Fibroblast of lung (primary cell): ENCODE measurements at regions not wholly inside any gene's neighbourhood (a gene's known extent, or its start where the extent isn't known, plus 50 kb on each side); places are given as distances from the start of the nearest gene placed in this dataset.

Experiments used
- DNase-seq, 2 donors: peaks; one replicate each; pipeline versions ENCODE4 v3.0.0 to v3.0.0-alpha.2; 2010; ENCODE audit warnings: low read depth in 2 of 2
- H2AFZ ChIP-seq: 2 replicates; pipeline ENCODE4 v1.5.1; 2012; ENCODE audit warnings: low read length, control low read depth, inconsistent platforms
- H3K27ac ChIP-seq: 2 replicates; pipeline ENCODE4 v1.5.1; 2011; ENCODE audit warnings: low read length, control low read depth; ENCODE audit not compliant: insufficient read depth
- H3K27me3 ChIP-seq: 2 replicates; pipeline ENCODE4 v1.5.1; 2011; ENCODE audit warnings: mild to moderate bottlenecking, low read length; ENCODE audit not compliant: control insufficient read depth, insufficient read depth
- H3K36me3 ChIP-seq: 2 replicates; pipeline ENCODE4 v1.5.1; 2011; ENCODE audit warnings: low read length; ENCODE audit not compliant: control insufficient read depth, insufficient read depth
- H3K4me1 ChIP-seq: 2 replicates; pipeline ENCODE4 v1.5.1; 2011; ENCODE audit warnings: low read length; ENCODE audit not compliant: control insufficient read depth, insufficient read depth; ENCODE audit errors: extremely low read depth
- H3K4me2 ChIP-seq: 2 replicates; pipeline ENCODE4 v1.5.1; 2011; ENCODE audit warnings: low read length, control low read depth; ENCODE audit not compliant: insufficient read depth; ENCODE audit errors: extremely low read depth
- H3K4me3 ChIP-seq, 4 experiments: fragments of 200-600 bp in 1 of 4; sonication (generic) in 1 of 4; replicated peaks in 1 of 4; 2 replicates each; pipeline ENCODE4 v1.5.1; 2011 to 2016; ENCODE audit warnings: low read length in 4 of 4, low read depth in 3 of 4, mild to moderate bottlenecking in 3 of 4, control low read depth in 2 of 4, inconsistent platforms in 1 of 4, mixed read lengths in 1 of 4; ENCODE audit not compliant: insufficient read depth in 1 of 4; ENCODE audit errors: control extremely low read depth in 1 of 4
- H3K79me2 ChIP-seq: 2 replicates; pipeline ENCODE4 v1.5.1; 2012; ENCODE audit warnings: mild to moderate bottlenecking, low read length, inconsistent platforms; ENCODE audit not compliant: control insufficient read depth, insufficient read depth
- H3K9ac ChIP-seq: 2 replicates; pipeline ENCODE4 v1.5.1; 2011; ENCODE audit warnings: mild to moderate bottlenecking, low read length, control low read depth; ENCODE audit not compliant: insufficient read depth
- H3K9me3 ChIP-seq: 2 replicates; pipeline ENCODE4 v1.5.1; 2012; ENCODE audit warnings: low read depth, low read length; ENCODE audit not compliant: control insufficient read depth, insufficient read depth
- H4K20me1 ChIP-seq: 2 replicates; pipeline ENCODE4 v1.5.1; 2011; ENCODE audit warnings: low read length; ENCODE audit not compliant: control insufficient read depth, insufficient read depth; ENCODE audit errors: extremely low read depth
- EZH2 ChIP-seq: IDR thresholded peaks from 2 replicates; pipeline ENCODE4 v1.5.1; 2012; ENCODE audit warnings: low read length, control low read depth, mild to moderate bottlenecking; ENCODE audit errors: missing control alignments
- TF ChIP-seq, protein P1 (sequence below), 2 donors: IDR thresholded peaks in 1 of 2; conservative IDR thresholded peaks in 1 of 2; 1 replicate in 1 of 2; 2 replicates in 1 of 2; pipeline ENCODE4 v1.5.1; 2011 to 2012; ENCODE audit warnings: low read length in 2 of 2, control low read depth in 1 of 2, inconsistent platforms in 1 of 2, low read depth in 1 of 2, mild to moderate bottlenecking in 1 of 2

DNA sequence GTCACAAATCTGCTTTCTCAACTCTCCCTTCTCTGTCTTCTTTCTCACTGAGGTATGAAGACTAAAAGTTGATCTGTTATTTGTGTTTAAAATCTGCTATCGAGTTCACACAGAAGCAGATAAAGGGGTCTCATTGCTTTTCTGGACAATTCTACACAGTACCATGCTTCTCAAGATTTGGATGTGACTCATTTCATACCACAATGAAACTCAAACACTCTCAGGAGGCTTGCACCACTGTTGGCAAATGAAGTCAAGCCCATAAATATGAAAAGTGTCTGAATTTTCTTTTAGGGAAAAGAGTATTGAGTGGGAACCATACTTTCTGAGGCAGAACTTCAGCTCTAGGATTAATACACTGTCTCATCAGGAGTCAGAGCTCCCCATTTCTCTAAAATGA, 274.6 kb upstream of the CYRIA start:
- no peak overlapping the region for H3K4me3 ChIP-seq
- TF ChIP-seq, protein P1, sequence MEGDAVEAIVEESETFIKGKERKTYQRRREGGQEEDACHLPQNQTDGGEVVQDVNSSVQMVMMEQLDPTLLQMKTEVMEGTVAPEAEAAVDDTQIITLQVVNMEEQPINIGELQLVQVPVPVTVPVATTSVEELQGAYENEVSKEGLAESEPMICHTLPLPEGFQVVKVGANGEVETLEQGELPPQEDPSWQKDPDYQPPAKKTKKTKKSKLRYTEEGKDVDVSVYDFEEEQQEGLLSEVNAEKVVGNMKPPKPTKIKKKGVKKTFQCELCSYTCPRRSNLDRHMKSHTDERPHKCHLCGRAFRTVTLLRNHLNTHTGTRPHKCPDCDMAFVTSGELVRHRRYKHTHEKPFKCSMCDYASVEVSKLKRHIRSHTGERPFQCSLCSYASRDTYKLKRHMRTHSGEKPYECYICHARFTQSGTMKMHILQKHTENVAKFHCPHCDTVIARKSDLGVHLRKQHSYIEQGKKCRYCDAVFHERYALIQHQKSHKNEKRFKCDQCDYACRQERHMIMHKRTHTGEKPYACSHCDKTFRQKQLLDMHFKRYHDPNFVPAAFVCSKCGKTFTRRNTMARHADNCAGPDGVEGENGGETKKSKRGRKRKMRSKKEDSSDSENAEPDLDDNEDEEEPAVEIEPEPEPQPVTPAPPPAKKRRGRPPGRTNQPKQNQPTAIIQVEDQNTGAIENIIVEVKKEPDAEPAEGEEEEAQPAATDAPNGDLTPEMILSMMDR (conservative IDR thresholded peaks at IDR 0.05 in 1 of 2, IDR thresholded peaks at IDR 0.05 in 1 of 2; ENCODE audit: low read depth in 1 of 2, low read length in 2 of 2), result no peak
- no peak for TF ChIP-seq EZH2
- peak in 1 of 2 donors; percentile 3 for DNase-seq

GRCh38 chr2:16939771-16940170, 274.1 kb upstream of the CYRIA start:
- Histone ChIP-seq H3K9me3 (no peaks in the 10 kb centered on the region), H2AFZ (no peak overlapping the region), H3K27me3 (no peaks in the 10 kb centered on the region), H3K27ac (no peak overlapping the region), H3K4me1 (no peaks in the 10 kb centered on the region), H3K4me2 (no peak overlapping the region), H3K4me3 (no peak overlapping the region), H3K9ac (no peak overlapping the region), H3K79me2 (no peaks in the 10 kb centered on the region), H3K36me3 (no peaks in the 10 kb centered on the region), H4K20me1 (no peaks in the 10 kb centered on the region)
- TF ChIP-seq, protein P1 (conservative IDR thresholded peaks at IDR 0.05 in 1 of 2, IDR thresholded peaks at IDR 0.05 in 1 of 2; ENCODE audit: low read depth in 1 of 2, low read length in 2 of 2), result no peak
- TF ChIP-seq EZH2, result no peak
- no peak for DNase-seq

More for the DNA sequence above, 274.6 kb upstream of the CYRIA start:
- no peak overlapping the region for H3K9ac ChIP-seq
- no peaks in the 10 kb centered on the region for H4K20me1 ChIP-seq
- no peaks in the 10 kb centered on the region for H3K27me3 ChIP-seq
- H3K36me3 ChIP-seq, result no peaks in the 10 kb centered on the region
- H3K4me1 ChIP-seq, result no peaks in the 10 kb centered on the region
- H3K9me3 ChIP-seq, result no peaks in the 10 kb centered on the region
- H3K27ac ChIP-seq, result no peak overlapping the region
- no peak overlapping the region for H2AFZ ChIP-seq
- H3K79me2 ChIP-seq, result no peaks in the 10 kb centered on the region
- H3K4me2 ChIP-seq, result no peak overlapping the region

- H3K4me2 ChIP-seq, result no peak overlapping the region
- H3K27ac ChIP-seq, result no peak overlapping the region
- no peaks in the 10 kb centered on the region for H3K36me3 ChIP-seq
- H4K20me1 ChIP-seq, result no peaks in the 10 kb centered on the region
- no peak for TF ChIP-seq EZH2
- TF ChIP-seq, protein P1 (conservative IDR thresholded peaks at IDR 0.05 in 1 of 2, IDR thresholded peaks at IDR 0.05 in 1 of 2; ENCODE audit: low read depth in 1 of 2, low read length in 2 of 2), result no peak
- no peak overlapping the region for H3K9ac ChIP-seq
- no peaks in the 10 kb centered on the region for H3K9me3 ChIP-seq
- no peak overlapping the region for H3K4me3 ChIP-seq
- H2AFZ ChIP-seq, result no peak overlapping the region
- H3K4me1 ChIP-seq, result no peaks in the 10 kb centered on the region
- no peaks in the 10 kb centered on the region for H3K79me2 ChIP-seq
- H3K27me3 ChIP-seq, result no peaks in the 10 kb centered on the region
- DNase-seq, result no peak
Measured at GRCh38 chr2:16933355-16933754, 267.7 kb upstream of the CYRIA start.
